Left lung (tissue), 4 donors: ENCODE measurements at regions not wholly inside any gene's neighbourhood (a gene's known extent, or its start where the extent isn't known, plus 50 kb on each side); places are given as distances from the start of the nearest gene placed in this dataset.
"Not testable (repeated sequence)": the region's sequence is repeated elsewhere in the genome, so short reads cannot be mapped to it uniquely, and the experiment has no call there.

ENCODE experiments used
- ATAC-seq: fragments of 200-7000 bp; cut with Tn5 transposase; one replicate; pipeline ENCODE4 v1.9.1; 2020; ENCODE audit warnings: moderate library complexity
- DNase-seq, 4 donors: peaks; one replicate each; pipeline ENCODE4 v3.0.0-alpha.2; 2013 to 2020
- H3K27ac ChIP-seq, 2 donors: fragments of 200-600 bp; sonication (generic) in 1 of 2; one replicate each; pipeline versions ENCODE4 v1.5.0 to v1.8.0; 2020 to 2021
- H3K27me3 ChIP-seq, 2 donors: fragments of 200-600 bp; sonication (generic) in 1 of 2; one replicate each; pipeline versions ENCODE4 v1.5.0 to v1.8.0; 2020 to 2021
- H3K36me3 ChIP-seq, 2 donors: fragments of 200-600 bp; sonication (generic) in 1 of 2; one replicate each; pipeline versions ENCODE4 v1.5.0 to v1.8.0; 2020 to 2021
- H3K4me1 ChIP-seq, 2 donors: fragments of 200-600 bp; one replicate each; pipeline ENCODE4 v1.8.0; 2021
- H3K4me3 ChIP-seq, 2 donors: fragments of 200-600 bp; sonication (generic) in 1 of 2; one replicate each; pipeline versions ENCODE4 v1.5.0 to v1.8.0; 2020 to 2021; ENCODE audit warnings: mild to moderate bottlenecking in 1 of 2
- H3K9me3 ChIP-seq, 2 donors: fragments of 200-600 bp; sonication (generic) in 1 of 2; one replicate each; pipeline versions ENCODE4 v1.5.0 to v1.8.0; 2020 to 2021
- intact Hi-C, 2 donors: fragments of 100-400 bp; cut with DNase I; formaldehyde crosslinking; loops; one replicate each; pipeline versions ENCODE4 v1.11.2 to v1.14.2; 2022
- TF ChIP-seq, protein P1 (sequence below), 2 donors: fragments of 200-600 bp; sonication (generic) in 1 of 2; IDR thresholded peaks; one replicate each; pipeline versions ENCODE4 v1.5.0 to v1.8.0; 2021; ENCODE audit warnings: antibody characterized with exemption in 2 of 2
- donor health status: DM: no; HTN: yes; CAD: no.
- donor health status: DM: no; HTN: no; CAD: no.

DNA sequence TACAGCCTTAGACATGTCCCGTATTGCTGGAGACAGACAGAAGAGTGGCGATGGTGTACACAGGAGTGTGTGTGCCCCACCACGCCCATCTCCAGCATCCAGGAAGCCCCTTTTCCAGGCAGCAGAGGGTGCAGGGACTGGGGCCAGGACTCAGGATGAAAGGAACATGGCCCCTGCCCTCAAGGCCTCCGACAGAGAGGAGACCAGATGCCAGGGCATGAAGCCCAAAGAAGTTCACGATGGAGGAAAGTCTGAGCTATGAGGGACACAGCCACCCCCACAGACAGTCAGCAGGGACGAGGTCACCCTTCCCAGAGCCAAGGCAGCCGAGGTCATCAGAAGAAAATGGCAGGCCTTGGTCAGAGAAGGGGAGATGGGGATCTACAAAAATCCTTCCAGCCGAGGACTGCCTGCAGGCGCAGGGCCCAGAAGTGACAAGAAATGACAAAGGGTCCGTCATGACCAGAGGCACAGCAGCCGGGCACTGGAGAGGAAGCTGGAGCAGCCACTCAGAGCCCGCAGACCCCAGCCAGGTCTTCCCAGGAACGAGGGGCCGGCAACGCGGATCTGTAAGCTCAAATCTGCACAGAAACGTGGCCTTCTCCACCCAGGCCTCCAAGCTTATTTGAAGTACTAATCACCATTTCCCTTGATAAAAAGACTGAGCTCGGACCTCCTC is 78.7 kb upstream of the PPP2R2D start:
- H3K9me3 ChIP-seq = no peaks in the 10 kb centered on the region
- H3K36me3 ChIP-seq = no peaks in the 10 kb centered on the region
- DNase-seq (peak in 2 of 4 donors; percentile 12 to 61), ATAC-seq (no peak)
- H3K4me1 ChIP-seq = no peaks in the 10 kb centered on the region
- H3K27me3 ChIP-seq = peaks cover 0 to 64% of the 10 kb centered on the region in 2 donors
- TF ChIP-seq, protein P1, sequence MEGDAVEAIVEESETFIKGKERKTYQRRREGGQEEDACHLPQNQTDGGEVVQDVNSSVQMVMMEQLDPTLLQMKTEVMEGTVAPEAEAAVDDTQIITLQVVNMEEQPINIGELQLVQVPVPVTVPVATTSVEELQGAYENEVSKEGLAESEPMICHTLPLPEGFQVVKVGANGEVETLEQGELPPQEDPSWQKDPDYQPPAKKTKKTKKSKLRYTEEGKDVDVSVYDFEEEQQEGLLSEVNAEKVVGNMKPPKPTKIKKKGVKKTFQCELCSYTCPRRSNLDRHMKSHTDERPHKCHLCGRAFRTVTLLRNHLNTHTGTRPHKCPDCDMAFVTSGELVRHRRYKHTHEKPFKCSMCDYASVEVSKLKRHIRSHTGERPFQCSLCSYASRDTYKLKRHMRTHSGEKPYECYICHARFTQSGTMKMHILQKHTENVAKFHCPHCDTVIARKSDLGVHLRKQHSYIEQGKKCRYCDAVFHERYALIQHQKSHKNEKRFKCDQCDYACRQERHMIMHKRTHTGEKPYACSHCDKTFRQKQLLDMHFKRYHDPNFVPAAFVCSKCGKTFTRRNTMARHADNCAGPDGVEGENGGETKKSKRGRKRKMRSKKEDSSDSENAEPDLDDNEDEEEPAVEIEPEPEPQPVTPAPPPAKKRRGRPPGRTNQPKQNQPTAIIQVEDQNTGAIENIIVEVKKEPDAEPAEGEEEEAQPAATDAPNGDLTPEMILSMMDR (IDR thresholded peaks at IDR 0.05) = no peak
- no peak overlapping the region for H3K4me3 ChIP-seq
- H3K27ac ChIP-seq = no peak overlapping the region
- intact Hi-C loops = no loop called here

DNA sequence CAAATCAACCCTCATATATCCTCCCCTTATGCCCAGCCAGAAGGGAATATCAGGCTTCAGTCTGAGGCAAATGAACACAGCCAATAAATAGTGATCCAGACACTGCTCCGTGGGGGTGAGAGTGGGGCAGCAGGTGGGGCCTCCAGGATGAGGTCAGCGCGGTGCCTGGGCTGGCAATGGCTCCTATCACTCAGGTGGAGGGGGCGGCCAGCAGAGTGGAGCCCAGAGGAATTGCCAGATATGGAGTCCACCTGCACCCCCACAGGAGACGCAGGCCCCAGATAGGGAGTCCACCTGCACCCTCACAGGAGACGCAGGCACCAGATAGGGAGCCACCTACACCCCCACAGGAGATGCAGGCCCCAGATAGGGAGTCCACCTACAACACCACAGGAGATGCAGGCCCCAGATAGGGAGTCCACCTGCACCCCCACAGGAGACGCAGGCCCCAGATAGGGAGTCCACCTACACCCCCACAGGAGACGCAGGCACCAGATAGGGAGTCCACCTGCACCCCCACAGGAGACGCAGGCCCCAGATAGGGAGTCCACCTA is 78.0 kb upstream of the PPP2R2D start:
- Histone ChIP-seq H3K36me3 (no peaks in the 10 kb centered on the region), H3K9me3 (peaks cover 0 to 4% of the 10 kb centered on the region in 2 donors), H3K4me3 (no peak overlapping the region), H3K4me1 (no peaks in the 10 kb centered on the region), H3K27ac (no peak overlapping the region), H3K27me3 (peaks cover 0 to 58% of the 10 kb centered on the region in 2 donors)
- intact Hi-C loops = no loop called here
- TF ChIP-seq, protein P1 (IDR thresholded peaks at IDR 0.05) = no peak
- ATAC-seq (no peak), DNase-seq (peak in 2 of 4 donors; percentile 22 to 50)

DNA sequence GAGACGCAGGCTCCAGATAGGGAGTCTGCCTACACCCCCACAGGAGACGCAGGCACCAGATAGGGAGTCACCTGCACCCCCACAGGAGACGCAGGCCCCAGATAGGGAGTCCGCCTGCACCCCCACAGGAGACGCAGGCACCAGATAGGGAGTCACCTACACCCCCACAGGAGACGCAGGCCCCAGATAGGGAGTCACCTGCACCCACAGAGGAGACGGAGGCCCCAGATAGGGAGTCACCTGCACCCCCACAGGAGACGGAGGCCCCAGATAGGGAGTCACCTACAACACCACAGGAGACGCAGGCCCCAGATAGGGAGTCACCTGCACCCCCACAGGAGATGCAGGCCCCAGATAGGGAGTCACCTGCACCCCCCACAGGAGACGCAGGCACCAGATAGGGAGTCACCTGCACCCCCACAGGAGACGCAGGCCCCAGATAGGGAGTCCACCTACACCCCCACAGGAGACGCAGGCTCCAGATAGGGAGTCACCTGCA is 77.2 kb upstream of the PPP2R2D start:
- H3K27me3 ChIP-seq = peaks cover 0 to 51% of the 10 kb centered on the region in 2 donors
- H3K27ac ChIP-seq, H3K4me1 ChIP-seq, H3K4me3 ChIP-seq, intact Hi-C loops, ATAC-seq, H3K9me3 ChIP-seq, H3K36me3 ChIP-seq: not testable (repeated sequence)
- peak in 1 of 4 donors; percentile 5 for DNase-seq

DNA sequence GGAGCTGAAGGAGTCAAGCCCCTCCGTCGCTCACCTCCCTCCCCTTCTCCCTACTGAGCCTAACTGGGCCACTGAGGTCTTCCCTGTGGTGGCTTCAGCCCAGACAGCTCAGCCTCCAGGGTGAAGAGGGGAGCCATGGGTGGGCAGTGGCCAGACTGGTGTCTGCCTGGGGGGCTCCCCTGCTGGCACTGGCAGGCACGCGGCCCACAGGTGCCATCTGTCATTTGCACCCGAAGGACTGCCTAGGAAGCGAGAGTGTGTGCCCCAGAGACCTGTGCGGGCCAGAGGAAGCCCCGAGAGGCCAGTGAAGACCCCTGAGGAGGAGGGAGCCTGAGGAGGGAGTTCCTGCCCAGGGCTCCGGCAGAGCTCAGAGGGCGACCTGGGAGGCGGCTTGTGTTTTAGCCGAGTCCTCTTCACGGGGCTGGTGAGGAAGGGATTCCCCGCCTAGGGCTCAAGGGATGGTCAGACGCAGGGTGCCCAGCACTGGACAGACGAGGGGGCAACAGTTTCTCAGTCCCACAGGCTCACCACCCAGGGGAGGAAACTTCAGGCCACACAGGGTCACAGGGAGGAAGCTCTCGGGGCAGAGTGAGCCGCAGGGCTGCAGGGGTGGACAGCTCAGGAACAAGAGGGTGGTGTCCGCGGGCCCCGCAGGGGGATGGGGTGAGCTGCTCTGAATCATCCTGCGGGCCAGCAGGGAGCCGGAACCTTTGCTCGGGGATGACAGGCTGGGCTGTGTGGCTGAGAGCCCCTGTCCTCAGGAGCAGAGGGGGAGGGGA is 76.2 kb upstream of the PPP2R2D start:
- intact Hi-C loops = no loop called here

DNA sequence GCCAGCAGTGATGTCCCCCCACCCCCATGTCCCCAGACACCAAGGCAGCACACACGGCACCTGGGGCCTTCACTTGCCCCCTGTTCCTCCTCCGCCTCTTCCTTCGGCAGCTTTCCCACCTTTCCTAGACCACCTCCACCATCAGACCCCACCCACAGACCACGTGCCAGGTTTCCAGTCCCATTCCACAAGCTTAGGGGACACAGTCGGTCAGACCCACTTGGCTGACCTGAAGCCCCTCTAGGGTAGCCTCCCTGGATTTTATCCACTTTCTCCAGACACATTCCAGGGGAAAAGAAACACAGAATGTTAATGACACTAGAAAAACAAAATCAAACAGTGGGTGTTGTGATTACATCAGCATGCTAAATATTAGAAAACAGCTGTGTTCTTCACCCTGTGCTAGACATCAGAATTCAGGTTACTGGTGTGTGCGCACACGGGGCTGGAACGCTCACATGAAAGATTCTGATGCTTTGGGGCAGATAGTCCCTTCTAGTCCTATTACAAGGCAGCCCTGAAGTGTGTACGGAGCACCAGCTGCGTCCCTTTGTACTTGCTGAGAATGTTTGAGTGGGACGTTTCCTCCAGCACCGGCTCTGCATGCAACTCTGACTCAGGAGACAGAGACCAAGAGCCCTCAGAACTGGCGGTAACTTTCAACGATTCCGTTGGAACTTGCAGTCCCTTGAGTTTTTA is 75.5 kb upstream of the PPP2R2D start:
- Histone ChIP-seq H3K36me3 (no peaks in the 10 kb centered on the region), H3K9me3 (peaks cover 0 to 4% of the 10 kb centered on the region in 2 donors), H3K27ac (no peak overlapping the region), H3K4me1 (no peaks in the 10 kb centered on the region), H3K27me3 (peaks cover 0 to 50% of the 10 kb centered on the region in 2 donors), H3K4me3 (no peak overlapping the region)
- ATAC-seq (no peak), DNase-seq (peak in 2 of 4 donors; percentile 15 to 17)
- TF ChIP-seq, protein P1 (IDR thresholded peaks at IDR 0.05) = no peak
- intact Hi-C loops = no loop called here

More for the DNA sequence above, 76.2 kb upstream of the PPP2R2D start:
- ATAC-seq (no peak), DNase-seq (peak in 2 of 4 donors; percentile 29 to 70)
- Histone ChIP-seq H3K27ac (no peak overlapping the region), H3K9me3 (peaks cover 0 to 4% of the 10 kb centered on the region in 2 donors), H3K27me3 (peaks cover 0 to 51% of the 10 kb centered on the region in 2 donors), H3K4me1 (no peaks in the 10 kb centered on the region), H3K4me3 (no peak overlapping the region), H3K36me3 (no peaks in the 10 kb centered on the region)
- TF ChIP-seq, protein P1 (IDR thresholded peaks at IDR 0.05) = no peak
